Smooth muscle cell (in vitro differentiated cells): ENCODE measurements at regions not wholly inside any gene's neighbourhood (a gene's known extent, or its start where the extent isn't known, plus 50 kb on each side); places are given as distances from the start of the nearest gene placed in this dataset.

Experiments
- DNase-seq: peaks from one replicate; lab custom pipeline; 2025; ENCODE audit not compliant: unreplicated experiment; lab: John Stamatoyannopoulos, UW
- H2AFZ ChIP-seq: fragments of 200-600 bp; sonication (generic); 2 replicates; pipeline ENCODE4 v1.6.0; 2016; ENCODE audit warnings: antibody characterized with exemption, low read depth, mild to moderate bottlenecking
- H3F3A ChIP-seq: fragments of 200-600 bp; sonication (generic); 2 replicates; pipeline ENCODE4 v1.6.0; 2017; ENCODE audit warnings: antibody characterized with exemption, low read depth
- H3K27ac ChIP-seq: fragments of 200-600 bp; sonication (generic); 2 replicates; pipeline ENCODE4 v1.5.1; 2016; ENCODE audit warnings: low read depth, mild to moderate bottlenecking
- H3K27me3 ChIP-seq: fragments of 200-600 bp; sonication (generic); 2 replicates; pipeline ENCODE4 v1.6.1; 2016; ENCODE audit warnings: low read depth, mild to moderate bottlenecking
- H3K36me3 ChIP-seq: fragments of 200-600 bp; sonication (generic); 2 replicates; pipeline ENCODE4 v1.5.1; 2016; ENCODE audit warnings: low read depth
- H3K4me1 ChIP-seq: fragments of 200-600 bp; sonication (generic); 2 replicates; pipeline ENCODE4 v1.5.1; 2016; ENCODE audit warnings: low read depth
- H3K4me2 ChIP-seq: fragments of 200-600 bp; sonication (generic); 2 replicates; pipeline ENCODE4 v1.6.0; 2016; ENCODE audit warnings: mild to moderate bottlenecking
- H3K4me3 ChIP-seq: fragments of 200-600 bp; sonication (generic); 2 replicates; pipeline ENCODE4 v1.5.1; 2016; ENCODE audit warnings: mild to moderate bottlenecking
- H3K79me2 ChIP-seq: fragments of 200-600 bp; sonication (generic); 2 replicates; pipeline ENCODE4 v1.6.0; 2016; ENCODE audit warnings: low read depth, mild to moderate bottlenecking
- H3K9ac ChIP-seq: fragments of 200-600 bp; sonication (generic); 2 replicates; pipeline ENCODE4 v1.6.0; 2016; ENCODE audit warnings: low read depth
- H3K9me3 ChIP-seq: fragments of 200-600 bp; sonication (generic); replicated peaks from 2 replicates; pipeline ENCODE4 v1.5.1; 2016; ENCODE audit warnings: low read depth
- H4K20me1 ChIP-seq: fragments of 200-600 bp; sonication (generic); 2 replicates; pipeline ENCODE4 v1.6.0; 2016; ENCODE audit warnings: low read depth
- CTCF ChIP-seq: fragments of 200-600 bp; sonication (generic); IDR thresholded peaks from 2 replicates; pipeline ENCODE4 v1.5.1; 2017; ENCODE audit warnings: borderline replicate concordance, mild to moderate bottlenecking, antibody characterized with exemption; ENCODE audit not compliant: insufficient read depth, poor library complexity, severe bottlenecking
- WGBS: methylation state at CpG from one replicate; pipeline ENCODE4 v1.1.7; 2016; ENCODE audit warnings: low lambda C conversion rate; 5-methylcytosine and 5-hydroxymethylcytosine counted together

- Histone ChIP-seq H3K36me3 (no peaks in the 10 kb centered on the region), H3K27ac (no peak overlapping the region), H3F3A (no peaks in the 10 kb centered on the region), H4K20me1 (no peaks in the 10 kb centered on the region), H2AFZ (no peak overlapping the region), H3K4me3 (no peak overlapping the region), H3K9me3 (no peaks in the 10 kb centered on the region), H3K4me2 (no peak overlapping the region), H3K27me3 (no peaks in the 10 kb centered on the region), H3K79me2 (no peaks in the 10 kb centered on the region), H3K9ac (no peak overlapping the region), H3K4me1 (no peaks in the 10 kb centered on the region)
- TF ChIP-seq CTCF = no peak
- no peak for DNase-seq
- 96% methylated on average over 6 of the region's 6 CpGs for WGBS
Measured at GRCh38 chr3:96201463-96201862, 612.9 kb upstream of the EPHA6 start.

- Histone ChIP-seq H3K4me2 (no peak overlapping the region), H3K4me1 (no peaks in the 10 kb centered on the region)
- WGBS = 100% methylated on average over 1 of the region's 1 CpG
Measured at GRCh38 chr3:96202181-96202580, 612.2 kb upstream of the EPHA6 start.

GRCh38 chr3:96209699-96210098 lies 604.7 kb upstream of the EPHA6 start:
- DNase-seq = no peak
- WGBS = 65% methylated on average over 1 of the region's 1 CpG
- TF ChIP-seq CTCF = no peak

More at GRCh38 chr3:96202181-96202580, 612.2 kb upstream of the EPHA6 start:
- Histone ChIP-seq H3K4me3 (no peak overlapping the region), H4K20me1 (no peaks in the 10 kb centered on the region), H3K9me3 (no peaks in the 10 kb centered on the region), H3K27me3 (no peaks in the 10 kb centered on the region), H3K9ac (no peak overlapping the region), H3K27ac (no peak overlapping the region), H3K79me2 (no peaks in the 10 kb centered on the region), H3F3A (no peaks in the 10 kb centered on the region), H3K36me3 (no peaks in the 10 kb centered on the region), H2AFZ (no peak overlapping the region)
- no peak for TF ChIP-seq CTCF
- DNase-seq = no peak

GRCh38 chr3:96213393-96213792 lies 601.0 kb upstream of the EPHA6 start:
- Histone ChIP-seq H3F3A (no peaks in the 10 kb centered on the region), H3K4me1 (no peaks in the 10 kb centered on the region), H3K9ac (no peak overlapping the region), H3K4me3 (no peak overlapping the region), H3K4me2 (no peak overlapping the region), H3K36me3 (no peaks in the 10 kb centered on the region), H3K27me3 (no peaks in the 10 kb centered on the region), H3K9me3 (no peaks in the 10 kb centered on the region), H3K27ac (no peak overlapping the region), H3K79me2 (no peaks in the 10 kb centered on the region), H2AFZ (no peak overlapping the region), H4K20me1 (no peaks in the 10 kb centered on the region)
- no peak for TF ChIP-seq CTCF
- WGBS = 88% methylated on average over 3 of the region's 3 CpGs
- no peak for DNase-seq

More at GRCh38 chr3:96209699-96210098, 604.7 kb upstream of the EPHA6 start:
- no peak overlapping the region for H3K4me2 ChIP-seq
- no peak overlapping the region for H3K9ac ChIP-seq
- no peaks in the 10 kb centered on the region for H3K4me1 ChIP-seq
- no peaks in the 10 kb centered on the region for H3F3A ChIP-seq
- no peak overlapping the region for H3K4me3 ChIP-seq
- H3K9me3 ChIP-seq = no peaks in the 10 kb centered on the region
- no peaks in the 10 kb centered on the region for H4K20me1 ChIP-seq
- no peaks in the 10 kb centered on the region for H3K27me3 ChIP-seq
- H2AFZ ChIP-seq = no peak overlapping the region
- no peaks in the 10 kb centered on the region for H3K36me3 ChIP-seq
- no peak overlapping the region for H3K27ac ChIP-seq
- H3K79me2 ChIP-seq = no peaks in the 10 kb centered on the region
